GM19395 (cell line): ENCODE measurements at regions not wholly inside any gene's neighbourhood (a gene's known extent, or its start where the extent isn't known, plus 50 kb on each side); places are given as distances from the start of the nearest gene placed in this dataset.
A peak's percentile ranks its signal among the peaks of the same experiment; 100 is the strongest.
"Not testable (repeated sequence)": the region's sequence is repeated elsewhere in the genome, so short reads cannot be mapped to it uniquely, and the experiment has no call there.

ENCODE experiments used
- ATAC-seq: cut with Tn5 transposase; IDR thresholded peaks from one replicate; pipeline ENCODE4 v1.9.1; 2021; ENCODE audit warnings: mild to moderate bottlenecking, moderate library complexity; ENCODE audit not compliant: unreplicated experiment

- no peak for ATAC-seq
Measured at GRCh38 chr1:118575060-118575459, 390.0 kb upstream of the SPAG17 start.

DNA sequence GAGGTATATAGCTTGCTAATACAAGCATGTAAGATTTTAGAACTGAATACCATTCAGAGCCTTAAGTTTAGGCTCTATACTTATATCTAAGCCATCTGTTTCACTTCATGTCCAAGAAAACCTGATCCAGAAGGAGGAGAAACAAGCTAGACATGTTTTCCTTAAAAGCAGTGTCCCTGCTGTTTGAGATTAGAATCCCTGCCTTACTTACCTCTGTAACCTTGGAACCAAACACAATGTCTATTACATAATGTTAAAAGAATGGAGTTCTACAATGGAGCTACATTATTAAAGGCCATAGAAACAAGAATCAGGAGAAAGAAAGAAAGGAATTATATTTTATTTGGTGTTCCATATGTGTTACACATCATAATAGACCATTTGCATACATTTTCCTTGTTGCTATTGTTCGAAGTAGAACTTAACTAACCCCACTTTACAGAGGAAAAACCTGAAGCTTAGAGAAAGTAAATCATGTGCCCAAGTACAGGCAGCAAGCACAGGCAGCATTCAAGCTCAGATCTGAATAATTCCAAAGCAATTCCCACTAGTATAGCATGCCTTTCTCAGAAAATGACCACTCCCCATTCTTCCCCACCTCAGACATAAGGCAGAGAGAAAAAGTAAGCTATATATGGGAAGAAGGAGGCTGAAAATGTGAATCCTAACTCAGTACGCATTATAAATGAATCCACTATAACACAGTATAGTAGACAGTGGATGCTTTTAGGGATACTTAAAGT lies 380.1 kb upstream of the SPAG17 start:
- ATAC-seq, result peak; percentile 14

DNA sequence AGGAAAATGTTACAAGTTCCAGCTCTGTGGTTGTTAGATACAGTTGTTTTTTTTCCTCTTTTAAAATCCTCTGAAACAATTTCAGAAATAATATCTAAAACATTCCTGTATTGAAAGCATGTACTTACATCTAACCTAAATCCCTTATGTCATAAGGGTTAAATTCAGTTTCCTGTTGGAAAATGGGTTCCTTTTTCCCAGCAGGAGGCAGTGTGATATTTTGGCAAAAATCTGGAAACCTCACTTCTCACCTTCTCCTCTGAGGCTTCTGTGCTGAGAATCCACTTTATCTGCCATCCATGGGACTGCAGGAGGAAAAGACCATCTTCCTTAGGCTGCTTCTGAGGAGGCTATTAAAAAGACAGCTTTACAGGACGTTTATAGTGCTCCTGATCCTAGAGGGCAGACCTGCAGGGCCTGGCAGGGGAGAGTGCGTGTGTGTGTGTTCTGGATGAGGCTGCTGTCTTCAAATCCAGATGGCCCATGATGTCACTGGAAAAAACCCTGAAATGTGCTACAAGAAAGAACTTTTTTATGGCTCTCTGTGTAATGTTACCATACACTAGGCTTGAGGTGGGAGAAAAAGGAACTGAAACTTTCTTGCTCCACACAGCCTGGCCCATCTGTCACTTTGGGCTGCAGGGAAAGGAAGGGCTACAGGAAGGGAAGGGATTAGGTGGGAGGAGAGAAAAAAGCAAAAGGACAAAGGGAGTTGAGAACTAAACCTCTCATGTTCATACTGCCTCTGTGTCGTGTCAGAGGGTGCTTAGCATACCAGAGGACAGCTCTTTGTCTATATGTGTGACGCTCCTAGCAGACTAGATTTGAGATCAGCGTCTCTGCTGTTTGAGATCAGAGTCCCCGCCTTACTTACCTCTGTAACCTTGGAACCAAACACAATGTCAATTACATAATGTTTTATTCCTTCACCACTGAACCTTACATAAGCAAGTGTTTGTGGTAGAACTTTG lies 379.2 kb upstream of the SPAG17 start:
- ATAC-seq, result peak; percentile 86

GRCh38 chr1:118558933-118559332 lies 373.9 kb upstream of the SPAG17 start:
- no peak for ATAC-seq

GRCh38 chr1:118556936-118557335 lies 371.9 kb upstream of the SPAG17 start:
- ATAC-seq, result no peak

- no peak for ATAC-seq
Measured at GRCh38 chr1:118555638-118556037, 370.6 kb upstream of the SPAG17 start.

- no peak for ATAC-seq
Measured at GRCh38 chr1:118535901-118536300, 350.9 kb upstream of the SPAG17 start.

DNA sequence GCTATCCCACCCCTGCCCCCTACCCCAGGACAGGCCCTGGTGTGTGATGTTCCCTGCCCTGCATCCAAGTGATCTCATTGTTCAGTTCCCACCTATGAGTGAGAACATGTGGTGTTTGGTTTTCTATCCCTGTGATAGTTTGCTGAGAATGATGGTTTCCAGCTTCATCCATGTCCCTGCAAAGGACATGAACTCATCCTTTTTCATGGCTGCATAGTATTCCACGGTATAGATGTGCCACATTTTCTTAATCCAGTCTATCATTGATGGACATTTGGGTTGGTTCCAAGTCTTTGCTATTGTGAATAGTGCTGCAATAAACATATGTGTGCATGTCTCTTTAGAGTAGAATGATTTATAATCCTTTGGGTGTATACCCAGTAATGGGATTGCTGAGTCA lies 326.9 kb upstream of the SPAG17 start:
- ATAC-seq, result not testable (repeated sequence)

DNA sequence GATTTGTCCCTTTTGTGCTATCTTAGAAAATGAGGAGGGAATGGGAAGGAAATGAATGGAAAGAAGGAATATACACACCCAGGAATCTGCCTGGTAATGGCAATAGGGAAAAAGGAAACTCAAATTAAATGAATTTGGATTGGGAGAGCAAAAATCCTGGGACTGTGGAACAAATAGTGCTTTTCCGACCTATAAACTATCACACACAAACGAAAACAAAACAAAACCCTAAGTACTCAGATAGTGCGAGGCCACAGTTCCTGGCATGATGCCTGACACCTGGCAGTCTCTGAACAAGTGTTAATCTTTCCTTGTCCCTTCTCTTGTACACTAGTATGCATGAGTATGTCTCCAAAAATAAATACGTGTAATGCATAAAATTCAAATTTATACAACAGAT lies 319.8 kb upstream of the SPAG17 start:
- no peak for ATAC-seq

GRCh38 chr1:118504221-118504644 lies 319.2 kb upstream of the SPAG17 start:
- ATAC-seq, result no peak

DNA sequence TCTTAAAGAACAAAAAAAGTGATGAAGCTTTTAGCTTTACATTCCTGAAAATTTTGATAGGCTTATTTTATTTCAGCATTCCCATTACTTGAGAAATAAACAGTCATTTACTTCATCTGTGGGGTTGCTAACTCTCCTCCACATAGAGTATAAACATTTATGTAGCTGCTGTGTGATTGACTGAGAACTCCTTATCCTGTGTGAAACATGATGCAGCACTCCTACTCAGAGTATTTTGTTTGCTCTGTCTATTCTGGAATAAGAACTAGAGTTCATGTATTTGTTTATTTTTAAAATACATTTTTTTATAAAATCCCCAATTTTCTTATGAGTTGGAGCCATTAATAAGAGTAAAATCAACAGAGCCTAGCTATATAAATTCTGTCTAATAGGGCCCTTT lies 318.7 kb upstream of the SPAG17 start:
- ATAC-seq, result no peak

DNA sequence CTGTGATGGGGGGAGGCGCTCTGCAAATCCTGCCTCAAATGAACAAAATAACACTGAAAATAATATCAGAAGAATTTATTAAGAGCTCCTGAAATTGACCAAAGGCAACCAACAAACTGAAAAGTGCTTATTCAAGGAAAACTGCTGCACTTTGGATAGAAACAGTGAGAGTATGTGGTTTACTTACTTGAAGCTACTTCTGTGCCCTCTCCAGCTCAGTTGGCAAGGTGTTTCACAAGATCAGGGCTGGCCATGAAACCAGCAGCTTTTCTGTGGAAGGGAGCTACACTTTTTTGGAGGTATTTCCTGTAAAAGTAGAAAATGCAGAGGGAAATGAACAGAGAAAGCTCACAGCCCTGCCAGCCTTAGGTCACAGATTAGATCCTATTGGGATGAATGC lies 310.0 kb upstream of the SPAG17 start:
- ATAC-seq, result no peak

- no peak for ATAC-seq
Measured at GRCh38 chr1:118488787-118489186, 303.8 kb upstream of the SPAG17 start.

DNA sequence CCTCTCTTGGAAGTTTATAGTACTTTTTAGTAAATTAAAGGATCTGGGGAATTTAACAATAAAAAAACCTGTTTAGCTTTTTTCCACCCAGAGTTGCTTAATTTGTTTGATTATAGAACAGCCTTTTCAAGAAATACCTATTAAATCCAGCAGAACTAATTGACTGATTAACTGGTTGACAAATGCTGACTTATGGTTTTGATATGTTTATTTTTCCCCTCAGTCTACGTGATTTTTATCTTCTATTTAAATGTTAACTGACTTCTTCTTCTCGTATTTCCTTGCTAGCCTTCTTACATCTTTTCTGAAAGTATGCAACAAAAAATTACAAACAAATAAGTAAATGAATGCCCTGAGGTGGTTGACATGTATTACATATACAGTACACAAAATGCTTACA lies 302.9 kb upstream of the SPAG17 start:
- ATAC-seq, result no peak

GRCh38 chr1:118487091-118487490 lies 302.1 kb upstream of the SPAG17 start:
- no peak for ATAC-seq

DNA sequence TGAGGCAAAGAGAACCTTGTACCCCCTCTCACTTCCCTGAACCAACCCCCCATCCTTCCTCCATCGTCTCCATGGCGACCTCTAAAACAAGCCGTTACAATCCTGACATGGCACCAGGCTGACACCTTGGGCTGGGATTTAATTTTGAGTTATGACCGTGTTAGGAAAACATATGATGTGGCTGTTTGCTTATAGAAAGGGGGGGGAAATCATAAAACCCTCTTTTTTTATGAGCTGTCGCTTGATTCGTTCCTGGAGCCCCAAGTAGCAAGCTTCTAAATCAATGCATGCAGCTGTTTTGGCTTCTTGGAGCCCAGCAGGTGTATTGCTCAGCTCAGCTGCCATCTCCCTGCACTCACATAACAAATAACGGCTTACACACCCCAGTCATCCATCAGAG lies 301.2 kb upstream of the SPAG17 start:
- no peak for ATAC-seq

DNA sequence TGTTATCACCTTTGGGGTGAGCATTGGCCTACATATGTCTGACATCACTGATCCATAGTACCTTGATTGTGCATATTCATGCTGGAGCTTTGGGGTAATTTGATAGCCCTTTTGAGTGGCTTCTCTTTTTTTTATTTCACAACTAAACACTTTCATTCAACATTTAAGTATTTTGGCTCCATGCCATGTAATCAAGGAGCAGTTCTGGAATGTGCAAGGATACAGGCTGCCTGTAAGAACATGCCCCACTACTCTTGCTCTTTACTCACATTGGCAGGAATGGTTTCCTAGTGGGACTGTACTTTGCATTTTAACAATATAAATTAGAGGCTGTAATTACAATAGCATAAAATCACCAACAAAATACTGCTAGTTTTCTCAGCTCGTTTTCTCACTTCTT lies 300.7 kb upstream of the SPAG17 start:
- ATAC-seq, result no peak

DNA sequence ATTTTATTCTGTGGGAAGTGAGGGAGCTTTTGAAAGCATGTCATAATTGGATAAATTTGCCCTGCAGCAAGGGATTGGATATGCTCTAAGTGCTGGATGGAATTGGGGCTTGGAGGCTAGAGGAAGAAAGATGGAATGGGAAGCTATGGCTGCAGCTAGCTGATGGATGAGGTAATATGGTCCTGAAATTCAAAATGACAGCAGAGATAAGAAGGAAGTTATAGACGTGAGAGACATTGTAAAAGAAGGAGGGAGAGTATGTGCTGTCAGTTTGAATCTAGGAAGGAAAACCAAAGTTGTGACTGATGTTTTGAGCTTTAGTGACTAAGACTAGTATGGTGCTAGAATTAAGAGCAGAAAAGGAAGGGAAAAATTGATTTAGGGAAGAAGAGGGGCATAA lies 299.9 kb upstream of the SPAG17 start:
- ATAC-seq, result no peak

DNA sequence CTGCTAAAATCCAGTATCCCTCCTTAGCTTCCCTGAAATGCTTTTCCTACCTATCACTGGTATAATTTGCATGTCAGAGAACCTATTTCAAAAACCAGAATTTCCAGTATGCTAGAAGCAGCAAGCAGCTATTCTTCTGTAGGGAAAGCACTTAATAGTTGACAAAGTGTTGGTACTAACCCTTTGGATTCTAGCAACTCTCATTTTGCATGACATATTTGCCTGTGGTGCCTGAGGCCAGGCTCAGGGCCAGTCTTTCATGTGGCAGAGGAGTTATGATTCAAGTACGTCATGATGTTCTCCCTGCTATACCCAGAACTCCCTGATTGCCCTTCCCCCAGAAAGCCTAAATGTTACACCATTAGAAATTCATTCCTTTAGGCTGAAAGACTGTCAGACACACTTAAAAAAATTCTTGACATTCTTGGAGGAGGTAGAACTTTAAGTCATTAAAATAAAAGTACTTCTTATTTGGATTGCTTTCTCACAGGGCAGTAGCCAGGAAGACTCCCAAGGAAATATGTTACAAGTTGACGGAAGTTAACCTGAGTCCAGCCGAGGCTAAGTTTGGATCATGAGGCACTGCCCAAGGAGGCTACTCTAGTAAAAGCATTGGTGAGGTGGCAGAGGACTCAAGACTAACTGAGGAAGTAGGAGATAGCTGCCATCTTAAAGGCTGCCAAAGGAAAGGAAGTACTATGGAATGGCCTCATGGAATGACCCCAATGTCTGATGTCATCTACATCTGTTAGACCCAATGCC lies 298.4 kb upstream of the SPAG17 start:
- no peak for ATAC-seq

GRCh38 chr1:118481126-118481525 lies 296.1 kb upstream of the SPAG17 start:
- ATAC-seq, result no peak

GRCh38 chr1:118479351-118479750 lies 294.3 kb upstream of the SPAG17 start:
- ATAC-seq, result no peak
